Esophagus squamous epithelium (tissue), 5 donors: ENCODE measurements at regions not wholly inside any gene's neighbourhood (a gene's known extent, or its start where the extent isn't known, plus 50 kb on each side); places are given as distances from the start of the nearest gene placed in this dataset.

Experiments used
- DNase-seq: peaks from one replicate; lab custom pipeline; 2025; lab: John Stamatoyannopoulos, UW
- H3K27ac ChIP-seq, 4 donors: fragments of 200-600 bp; sonication (generic); one replicate each; pipeline ENCODE4 v1.5.1; 2016 to 2019; ENCODE audit warnings: mild to moderate bottlenecking in 1 of 4
- H3K27me3 ChIP-seq, 4 donors: fragments of 200-600 bp; sonication (generic); 1 replicate in 3 of 4; 2 replicates in 1 of 4; pipeline versions ENCODE4 v1.5.1 to v1.6.0; 2017 to 2021; ENCODE audit warnings: antibody characterized with exemption in 1 of 4
- H3K36me3 ChIP-seq, 3 donors: fragments of 200-600 bp; sonication (generic); one replicate each; pipeline ENCODE4 v1.5.1; 2016 to 2019
- H3K4me1 ChIP-seq, 3 donors: fragments of 200-600 bp; sonication (generic); one replicate each; pipeline ENCODE4 v1.5.1; 2017 to 2019
- H3K4me3 ChIP-seq, 4 donors: fragments of 200-600 bp; sonication (generic); 1 replicate in 3 of 4; 2 replicates in 1 of 4; pipeline ENCODE4 v1.5.1; 2016 to 2019; ENCODE audit warnings: mild to moderate bottlenecking in 2 of 4, moderate library complexity in 1 of 4
- H3K9me3 ChIP-seq, 3 donors: fragments of 200-600 bp; sonication (generic); one replicate each; pipeline ENCODE4 v1.5.1; 2016 to 2019
- POLR2A ChIP-seq, 4 donors: fragments of 450-650 bp; IDR thresholded peaks; one replicate each; pipeline ENCODE4 v1.6.1; 2017; ENCODE audit warnings: antibody characterized with exemption in 4 of 4, mild to moderate bottlenecking in 4 of 4, moderate library complexity in 3 of 4
- WGBS, 2 donors: methylation state at CpG; one replicate each; pipeline ENCODE4 v1.1.5; 2018; 5-methylcytosine and 5-hydroxymethylcytosine counted together
- intact Hi-C: fragments of 100-400 bp; cut with DNase I; formaldehyde crosslinking; loops from one replicate; pipeline ENCODE4 v1.15.0; 2022
- TF ChIP-seq, protein P1 (sequence below), 6 experiments: fragments of 450-650 bp in 4 of 6; fragments of 200-600 bp in 2 of 6; sonication (generic) in 2 of 6; IDR thresholded peaks; one replicate each; pipeline ENCODE4 v1.5.1; 2016 to 2019; ENCODE audit warnings: antibody characterized with exemption in 6 of 6, mild to moderate bottlenecking in 4 of 6, moderate library complexity in 4 of 6
- donor health status: DM: yes; HTN: yes; CAD: no.

DNA sequence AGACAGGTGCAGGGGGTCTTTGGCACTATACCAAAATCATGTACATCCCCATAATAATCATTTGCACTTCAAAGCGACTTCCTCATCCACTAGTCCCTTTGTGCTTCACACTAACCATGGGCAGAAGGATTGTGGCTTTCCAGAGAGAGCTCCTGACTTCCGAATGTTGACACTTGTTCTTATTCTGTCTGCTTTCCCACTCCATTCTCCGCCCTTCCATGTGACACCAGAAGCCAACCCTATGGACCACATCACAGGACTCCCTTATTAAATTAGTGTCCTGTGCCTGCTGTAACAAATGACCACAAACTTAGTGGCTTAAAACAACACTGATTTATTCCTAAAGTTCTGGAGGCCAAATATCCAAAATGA, 91.6 kb downstream of the CMC2 start:
- Histone ChIP-seq H3K27ac (no peak overlapping the region), H3K9me3 (peaks cover 0 to 9% (median 4%) of the 10 kb centered on the region in 3 donors), H3K27me3 (peaks cover 0 to 16% (median 0%) of the 10 kb centered on the region in 4 donors), H3K4me3 (no peak overlapping the region), H3K36me3 (no peaks in the 10 kb centered on the region), H3K4me1 (peaks cover 0 to 8% (median 0%) of the 10 kb centered on the region in 3 donors)
- TF ChIP-seq POLR2A (IDR thresholded peaks at IDR 0.05): no peak
- TF ChIP-seq, protein P1, sequence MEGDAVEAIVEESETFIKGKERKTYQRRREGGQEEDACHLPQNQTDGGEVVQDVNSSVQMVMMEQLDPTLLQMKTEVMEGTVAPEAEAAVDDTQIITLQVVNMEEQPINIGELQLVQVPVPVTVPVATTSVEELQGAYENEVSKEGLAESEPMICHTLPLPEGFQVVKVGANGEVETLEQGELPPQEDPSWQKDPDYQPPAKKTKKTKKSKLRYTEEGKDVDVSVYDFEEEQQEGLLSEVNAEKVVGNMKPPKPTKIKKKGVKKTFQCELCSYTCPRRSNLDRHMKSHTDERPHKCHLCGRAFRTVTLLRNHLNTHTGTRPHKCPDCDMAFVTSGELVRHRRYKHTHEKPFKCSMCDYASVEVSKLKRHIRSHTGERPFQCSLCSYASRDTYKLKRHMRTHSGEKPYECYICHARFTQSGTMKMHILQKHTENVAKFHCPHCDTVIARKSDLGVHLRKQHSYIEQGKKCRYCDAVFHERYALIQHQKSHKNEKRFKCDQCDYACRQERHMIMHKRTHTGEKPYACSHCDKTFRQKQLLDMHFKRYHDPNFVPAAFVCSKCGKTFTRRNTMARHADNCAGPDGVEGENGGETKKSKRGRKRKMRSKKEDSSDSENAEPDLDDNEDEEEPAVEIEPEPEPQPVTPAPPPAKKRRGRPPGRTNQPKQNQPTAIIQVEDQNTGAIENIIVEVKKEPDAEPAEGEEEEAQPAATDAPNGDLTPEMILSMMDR (IDR thresholded peaks at IDR 0.05): no peak
- WGBS, 2 donors: 75 to 79% methylated on average over 3 of the region's 3 CpGs
- no peak for DNase-seq
- intact Hi-C loops: no loop called here

DNA sequence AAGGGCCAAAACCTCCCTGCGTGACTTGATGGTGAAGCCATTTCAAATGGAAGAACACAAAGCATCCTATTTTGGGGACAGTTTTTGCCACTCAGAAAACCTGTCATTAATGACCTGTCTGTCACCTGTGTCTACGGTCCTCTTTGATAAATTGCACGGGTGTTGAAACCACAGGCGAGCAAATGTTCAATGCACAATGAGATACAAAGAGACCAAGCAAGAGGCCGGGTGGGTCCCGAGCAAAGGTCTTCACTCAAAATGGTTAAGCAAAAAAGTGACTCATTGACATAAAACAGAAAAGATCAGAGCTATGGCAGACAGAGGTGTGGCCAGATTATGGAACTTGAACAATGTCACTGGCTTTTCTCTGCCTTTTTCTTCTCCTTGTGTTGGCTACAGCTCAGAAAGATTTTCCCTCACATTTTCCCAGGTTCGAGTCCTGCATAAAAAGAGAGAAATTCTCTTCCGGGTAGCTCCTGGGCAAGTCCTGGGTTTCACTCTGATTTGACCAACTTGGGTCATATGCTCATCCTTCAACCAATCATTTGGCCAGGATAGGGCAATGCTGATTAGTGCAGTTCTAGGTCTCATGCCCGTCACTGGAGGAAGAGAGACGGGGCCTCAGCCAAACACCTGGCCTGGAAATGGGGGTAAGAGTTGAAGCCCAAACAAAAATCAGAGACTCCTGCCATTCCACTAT, 92.2 kb downstream of the CMC2 start:
- Histone ChIP-seq H3K9me3 (peaks cover 0 to 9% (median 4%) of the 10 kb centered on the region in 3 donors), H3K27me3 (peaks cover 0 to 16% (median 0%) of the 10 kb centered on the region in 4 donors), H3K36me3 (no peaks in the 10 kb centered on the region), H3K4me3 (no peak overlapping the region), H3K27ac (no peak overlapping the region), H3K4me1 (peaks cover 0 to 8% (median 0%) of the 10 kb centered on the region in 3 donors)
- TF ChIP-seq POLR2A (IDR thresholded peaks at IDR 0.05): no peak
- TF ChIP-seq, protein P1 (IDR thresholded peaks at IDR 0.05): no peak
- WGBS, 2 donors: 65 to 72% methylated on average over 10 of the region's 10 CpGs
- intact Hi-C loops: no loop called here
- DNase-seq: no peak

DNA sequence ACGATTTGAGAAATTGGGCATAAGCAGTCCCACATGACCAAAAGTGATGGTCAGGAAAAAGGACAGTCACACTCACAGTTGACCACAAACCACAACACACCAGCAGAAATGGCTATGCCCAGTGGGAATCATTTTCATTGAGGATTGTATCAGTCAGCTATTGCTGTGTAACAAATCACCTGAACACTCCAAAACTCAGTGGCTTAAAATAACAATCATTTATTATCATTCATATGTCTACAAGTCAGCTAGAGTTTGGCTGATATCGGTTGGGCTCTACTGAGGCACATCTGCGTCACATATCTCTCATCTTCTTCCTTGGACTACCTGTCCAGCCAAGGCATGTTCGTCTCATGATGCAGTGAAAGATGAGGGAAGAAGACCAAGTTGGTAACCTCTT, 93.3 kb downstream of the CMC2 start:
- intact Hi-C loops: no loop called here
- Histone ChIP-seq H3K27ac (no peak overlapping the region), H3K4me3 (no peak overlapping the region), H3K4me1 (peaks cover 0 to 8% (median 0%) of the 10 kb centered on the region in 3 donors), H3K27me3 (peaks cover 0 to 18% (median 0%) of the 10 kb centered on the region in 4 donors), H3K36me3 (no peaks in the 10 kb centered on the region), H3K9me3 (peaks cover 0 to 9% (median 4%) of the 10 kb centered on the region in 3 donors)
- WGBS, 2 donors: 82 to 94% methylated on average over 4 of the region's 4 CpGs
- no peak for DNase-seq
- TF ChIP-seq, protein P1 (IDR thresholded peaks at IDR 0.05): no peak
- TF ChIP-seq POLR2A (IDR thresholded peaks at IDR 0.05): no peak

DNA sequence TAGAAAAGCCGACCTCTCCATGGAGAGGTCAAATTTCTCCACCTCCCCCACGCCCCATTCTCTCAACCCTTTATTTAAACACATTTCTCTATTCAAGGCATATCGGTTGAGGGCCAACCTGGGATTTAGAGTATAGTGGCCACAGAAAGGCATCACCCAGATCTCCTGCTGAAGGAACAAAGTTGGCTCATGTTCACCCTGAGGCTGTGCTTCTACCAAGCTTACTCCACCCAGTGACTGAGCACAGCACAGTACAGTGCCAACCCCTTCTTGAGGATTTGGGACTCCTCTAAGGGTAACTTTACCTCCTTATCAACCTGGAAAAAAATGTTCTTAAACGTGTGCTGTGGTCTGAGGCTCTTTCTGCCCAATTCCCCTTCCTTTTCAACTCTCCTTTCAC, 94.0 kb downstream of the CMC2 start:
- intact Hi-C loops: no loop called here
- TF ChIP-seq POLR2A (IDR thresholded peaks at IDR 0.05): no peak
- TF ChIP-seq, protein P1 (IDR thresholded peaks at IDR 0.05): no peak
- Histone ChIP-seq H3K27ac (no peak overlapping the region), H3K4me3 (no peak overlapping the region), H3K27me3 (peaks cover 0 to 19% (median 0%) of the 10 kb centered on the region in 4 donors), H3K4me1 (peaks cover 0 to 8% (median 0%) of the 10 kb centered on the region in 3 donors), H3K9me3 (peaks cover 0 to 9% (median 4%) of the 10 kb centered on the region in 3 donors), H3K36me3 (no peaks in the 10 kb centered on the region)
- WGBS, 2 donors: 55 to 70% methylated on average over 4 of the region's 4 CpGs
- no peak for DNase-seq

DNA sequence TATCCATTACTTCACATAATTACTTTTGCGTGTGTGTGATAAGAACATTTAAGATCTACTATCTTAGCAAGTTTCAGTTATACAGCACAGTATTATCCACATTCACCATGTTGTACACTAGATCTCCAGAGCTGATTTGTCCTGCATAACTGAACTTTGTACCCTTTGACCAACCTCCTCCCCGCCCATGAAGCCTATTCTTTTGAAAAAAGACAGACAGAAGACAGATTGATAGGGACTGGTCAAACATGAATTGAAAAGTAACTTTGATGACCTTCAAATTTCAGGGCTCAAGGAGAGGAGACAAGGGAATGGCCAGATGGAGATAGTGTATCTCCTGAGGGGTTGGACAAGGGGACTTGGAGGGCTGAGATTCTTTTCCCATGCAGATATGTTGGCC, 96.3 kb downstream of the CMC2 start:
- Histone ChIP-seq H3K4me3 (no peak overlapping the region), H3K27me3 (peaks cover 0 to 19% (median 0%) of the 10 kb centered on the region in 4 donors), H3K27ac (no peak overlapping the region), H3K36me3 (no peaks in the 10 kb centered on the region), H3K4me1 (peaks cover 0 to 8% (median 0%) of the 10 kb centered on the region in 3 donors), H3K9me3 (peaks cover 0 to 9% (median 4%) of the 10 kb centered on the region in 3 donors)
- DNase-seq: no peak
- intact Hi-C loops: no loop called here
- no peak for TF ChIP-seq POLR2A (IDR thresholded peaks at IDR 0.05)
- TF ChIP-seq, protein P1 (IDR thresholded peaks at IDR 0.05): no peak
- WGBS, 2 donors: 69 to 90% methylated on average over 2 of the region's 2 CpGs
